ENCODE measurements at regions not wholly inside any gene's neighbourhood (a gene's known extent, or its start where the extent isn't known, plus 50 kb on each side); places are given as distances from the start of the nearest gene placed in this dataset.

- TF ChIP-seq TAF1 (IDR thresholded peaks at IDR 0.05; ENCODE audit: borderline replicate concordance, insufficient read depth, low read length) (no peak), POLR2AphosphoS5 (IDR thresholded peaks at IDR 0.05; ENCODE audit: low read depth, low read length) (no peak)
- TF ChIP-seq, protein P1, sequence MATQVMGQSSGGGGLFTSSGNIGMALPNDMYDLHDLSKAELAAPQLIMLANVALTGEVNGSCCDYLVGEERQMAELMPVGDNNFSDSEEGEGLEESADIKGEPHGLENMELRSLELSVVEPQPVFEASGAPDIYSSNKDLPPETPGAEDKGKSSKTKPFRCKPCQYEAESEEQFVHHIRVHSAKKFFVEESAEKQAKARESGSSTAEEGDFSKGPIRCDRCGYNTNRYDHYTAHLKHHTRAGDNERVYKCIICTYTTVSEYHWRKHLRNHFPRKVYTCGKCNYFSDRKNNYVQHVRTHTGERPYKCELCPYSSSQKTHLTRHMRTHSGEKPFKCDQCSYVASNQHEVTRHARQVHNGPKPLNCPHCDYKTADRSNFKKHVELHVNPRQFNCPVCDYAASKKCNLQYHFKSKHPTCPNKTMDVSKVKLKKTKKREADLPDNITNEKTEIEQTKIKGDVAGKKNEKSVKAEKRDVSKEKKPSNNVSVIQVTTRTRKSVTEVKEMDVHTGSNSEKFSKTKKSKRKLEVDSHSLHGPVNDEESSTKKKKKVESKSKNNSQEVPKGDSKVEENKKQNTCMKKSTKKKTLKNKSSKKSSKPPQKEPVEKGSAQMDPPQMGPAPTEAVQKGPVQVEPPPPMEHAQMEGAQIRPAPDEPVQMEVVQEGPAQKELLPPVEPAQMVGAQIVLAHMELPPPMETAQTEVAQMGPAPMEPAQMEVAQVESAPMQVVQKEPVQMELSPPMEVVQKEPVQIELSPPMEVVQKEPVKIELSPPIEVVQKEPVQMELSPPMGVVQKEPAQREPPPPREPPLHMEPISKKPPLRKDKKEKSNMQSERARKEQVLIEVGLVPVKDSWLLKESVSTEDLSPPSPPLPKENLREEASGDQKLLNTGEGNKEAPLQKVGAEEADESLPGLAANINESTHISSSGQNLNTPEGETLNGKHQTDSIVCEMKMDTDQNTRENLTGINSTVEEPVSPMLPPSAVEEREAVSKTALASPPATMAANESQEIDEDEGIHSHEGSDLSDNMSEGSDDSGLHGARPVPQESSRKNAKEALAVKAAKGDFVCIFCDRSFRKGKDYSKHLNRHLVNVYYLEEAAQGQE (IDR thresholded peaks at IDR 0.05; ENCODE audit: insufficient read depth in 1 of 2, low read depth in 2 of 2, low read length in 2 of 2), result no peak
These were observed 124.2 kb upstream of the CELF4 start for GRCh38 chr18:37689841-37690240.

Measured in PFSK-1 (cell line).